Smooth muscle cell (in vitro differentiated cells): ENCODE measurements at regions not wholly inside any gene's neighbourhood (a gene's known extent, or its start where the extent isn't known, plus 50 kb on each side); places are given as distances from the start of the nearest gene placed in this dataset.

Experiments
- DNase-seq: peaks from one replicate; lab custom pipeline; 2025; ENCODE audit not compliant: unreplicated experiment; lab: John Stamatoyannopoulos, UW
- H2AFZ ChIP-seq: fragments of 200-600 bp; sonication (generic); 2 replicates; pipeline ENCODE4 v1.6.0; 2016; ENCODE audit warnings: antibody characterized with exemption, low read depth, mild to moderate bottlenecking
- H3F3A ChIP-seq: fragments of 200-600 bp; sonication (generic); 2 replicates; pipeline ENCODE4 v1.6.0; 2017; ENCODE audit warnings: antibody characterized with exemption, low read depth
- H3K27ac ChIP-seq: fragments of 200-600 bp; sonication (generic); 2 replicates; pipeline ENCODE4 v1.5.1; 2016; ENCODE audit warnings: low read depth, mild to moderate bottlenecking
- H3K27me3 ChIP-seq: fragments of 200-600 bp; sonication (generic); 2 replicates; pipeline ENCODE4 v1.6.1; 2016; ENCODE audit warnings: low read depth, mild to moderate bottlenecking
- H3K36me3 ChIP-seq: fragments of 200-600 bp; sonication (generic); 2 replicates; pipeline ENCODE4 v1.5.1; 2016; ENCODE audit warnings: low read depth
- H3K4me1 ChIP-seq: fragments of 200-600 bp; sonication (generic); 2 replicates; pipeline ENCODE4 v1.5.1; 2016; ENCODE audit warnings: low read depth
- H3K4me2 ChIP-seq: fragments of 200-600 bp; sonication (generic); 2 replicates; pipeline ENCODE4 v1.6.0; 2016; ENCODE audit warnings: mild to moderate bottlenecking
- H3K4me3 ChIP-seq: fragments of 200-600 bp; sonication (generic); 2 replicates; pipeline ENCODE4 v1.5.1; 2016; ENCODE audit warnings: mild to moderate bottlenecking
- H3K79me2 ChIP-seq: fragments of 200-600 bp; sonication (generic); 2 replicates; pipeline ENCODE4 v1.6.0; 2016; ENCODE audit warnings: low read depth, mild to moderate bottlenecking
- H3K9ac ChIP-seq: fragments of 200-600 bp; sonication (generic); 2 replicates; pipeline ENCODE4 v1.6.0; 2016; ENCODE audit warnings: low read depth
- H3K9me3 ChIP-seq: fragments of 200-600 bp; sonication (generic); replicated peaks from 2 replicates; pipeline ENCODE4 v1.5.1; 2016; ENCODE audit warnings: low read depth
- H4K20me1 ChIP-seq: fragments of 200-600 bp; sonication (generic); 2 replicates; pipeline ENCODE4 v1.6.0; 2016; ENCODE audit warnings: low read depth
- CTCF ChIP-seq: fragments of 200-600 bp; sonication (generic); IDR thresholded peaks from 2 replicates; pipeline ENCODE4 v1.5.1; 2017; ENCODE audit warnings: borderline replicate concordance, mild to moderate bottlenecking, antibody characterized with exemption; ENCODE audit not compliant: insufficient read depth, poor library complexity, severe bottlenecking
- WGBS: methylation state at CpG from one replicate; pipeline ENCODE4 v1.1.7; 2016; ENCODE audit warnings: low lambda C conversion rate; 5-methylcytosine and 5-hydroxymethylcytosine counted together

GRCh38 chr20:40494248-40494647 lies 194.8 kb downstream of the MAFB start:
- peaks cover 6% of the 10 kb centered on the region for H3K4me1 ChIP-seq
- DNase-seq: no peak
- H3K4me3 ChIP-seq: no peak overlapping the region
- WGBS: 83% methylated on average over 3 of the region's 3 CpGs
- no peak overlapping the region for H3K9ac ChIP-seq
- no peaks in the 10 kb centered on the region for H3F3A ChIP-seq
- H3K4me2 ChIP-seq: no peak overlapping the region
- no peaks in the 10 kb centered on the region for H3K27me3 ChIP-seq
- H3K27ac ChIP-seq: no peak overlapping the region
- no peak for TF ChIP-seq CTCF
- no peaks in the 10 kb centered on the region for H3K9me3 ChIP-seq
- H3K36me3 ChIP-seq: no peaks in the 10 kb centered on the region
- H4K20me1 ChIP-seq: no peaks in the 10 kb centered on the region
- H3K79me2 ChIP-seq: no peaks in the 10 kb centered on the region
- H2AFZ ChIP-seq: no peak overlapping the region

- Histone ChIP-seq H3K4me3 (no peak overlapping the region), H2AFZ (no peak overlapping the region), H3K79me2 (no peaks in the 10 kb centered on the region), H3K27ac (peak overlapping the region; percentile 37), H3K4me1 (peaks cover 6% of the 10 kb centered on the region), H3K9me3 (no peaks in the 10 kb centered on the region), H3K27me3 (no peaks in the 10 kb centered on the region), H3K36me3 (no peaks in the 10 kb centered on the region), H3K4me2 (no peak overlapping the region), H4K20me1 (no peaks in the 10 kb centered on the region), H3K9ac (no peak overlapping the region), H3F3A (no peaks in the 10 kb centered on the region)
- DNase-seq: no peak
- no peak for TF ChIP-seq CTCF
- 45% methylated on average over 3 of the region's 3 CpGs for WGBS
These were observed 195.5 kb downstream of the MAFB start for GRCh38 chr20:40493549-40493948.

GRCh38 chr20:40493071-40493470 lies 196.0 kb downstream of the MAFB start:
- DNase-seq: no peak
- no peak for TF ChIP-seq CTCF
- Histone ChIP-seq H3K27me3 (no peaks in the 10 kb centered on the region), H3K36me3 (no peaks in the 10 kb centered on the region), H3K9me3 (no peaks in the 10 kb centered on the region), H3K4me2 (no peak overlapping the region), H3K4me1 (peaks cover 6% of the 10 kb centered on the region), H3K4me3 (no peak overlapping the region), H2AFZ (no peak overlapping the region), H4K20me1 (no peaks in the 10 kb centered on the region), H3K79me2 (no peaks in the 10 kb centered on the region), H3K27ac (no peak overlapping the region), H3F3A (no peaks in the 10 kb centered on the region), H3K9ac (no peak overlapping the region)
- WGBS: 78% methylated on average over 4 of the region's 4 CpGs

GRCh38 chr20:40491009-40491590 lies 197.9 kb downstream of the MAFB start:
- H3K4me2 ChIP-seq: no peak overlapping the region
- H3K9ac ChIP-seq: no peak overlapping the region
- H3K4me1 ChIP-seq: peaks cover 6% of the 10 kb centered on the region
- no peak overlapping the region for H2AFZ ChIP-seq
- H3K27me3 ChIP-seq: no peaks in the 10 kb centered on the region
- no peak overlapping the region for H3K27ac ChIP-seq
- no peak overlapping the region for H3K4me3 ChIP-seq
- TF ChIP-seq CTCF: no peak
- DNase-seq: no peak
- H3K79me2 ChIP-seq: no peaks in the 10 kb centered on the region
- H3F3A ChIP-seq: no peaks in the 10 kb centered on the region
- WGBS: 93% methylated on average over 5 of the region's 5 CpGs
- no peaks in the 10 kb centered on the region for H3K36me3 ChIP-seq
- no peaks in the 10 kb centered on the region for H3K9me3 ChIP-seq
- H4K20me1 ChIP-seq: no peaks in the 10 kb centered on the region
